Ishikawa (cell line): ENCODE measurements at regions not wholly inside any gene's neighbourhood (a gene's known extent, or its start where the extent isn't known, plus 50 kb on each side); places are given as distances from the start of the nearest gene placed in this dataset.

Experiments used
- CEBPB ChIP-seq: IDR thresholded peaks from 2 replicates; pipeline ENCODE4 v1.6.1; 2012
- CREB1 ChIP-seq: IDR thresholded peaks from 2 replicates; pipeline ENCODE4 v1.6.1; 2012; ENCODE audit warnings: low read depth
- EGR1 ChIP-seq: IDR thresholded peaks from 2 replicates; pipeline ENCODE4 v1.6.1; 2012
- EP300 ChIP-seq: IDR thresholded peaks from 2 replicates; pipeline ENCODE4 v1.6.1; 2012; ENCODE audit warnings: borderline replicate concordance
- FOXM1 ChIP-seq: IDR thresholded peaks from 2 replicates; pipeline ENCODE4 v1.6.1; 2012; ENCODE audit warnings: low read depth, borderline replicate concordance
- NFIC ChIP-seq: IDR thresholded peaks from 2 replicates; pipeline ENCODE4 v1.6.1; 2012
- RAD21 ChIP-seq: IDR thresholded peaks from 2 replicates; pipeline ENCODE4 v1.6.1; 2012; ENCODE audit warnings: low read depth
- TAF1 ChIP-seq: IDR thresholded peaks from 2 replicates; pipeline ENCODE4 v1.6.1; 2012; ENCODE audit warnings: low read depth, mild to moderate bottlenecking
- TCF12 ChIP-seq: IDR thresholded peaks from 2 replicates; pipeline ENCODE4 v1.6.1; 2012; ENCODE audit warnings: low read depth
- TEAD4 ChIP-seq: IDR thresholded peaks from 2 replicates; pipeline ENCODE4 v1.6.1; 2012
- USF1 ChIP-seq: IDR thresholded peaks from 2 replicates; pipeline ENCODE4 v1.6.1; 2012
- YY1 ChIP-seq: IDR thresholded peaks from 2 replicates; pipeline ENCODE4 v1.6.1; 2012; ENCODE audit warnings: low read depth
- ZBTB7A ChIP-seq: IDR thresholded peaks from 2 replicates; pipeline ENCODE4 v1.6.1; 2012; ENCODE audit warnings: low read depth
- TF ChIP-seq, protein P1 (sequence below): IDR thresholded peaks from 2 replicates; pipeline ENCODE4 v1.6.1; 2012
- TF ChIP-seq, protein P2 (sequence below): IDR thresholded peaks from 2 replicates; pipeline ENCODE4 v1.6.1; 2012; ENCODE audit warnings: low read depth, mild to moderate bottlenecking

GRCh38 chr18:24543086-24543794 is 82.8 kb downstream of the HRH4 start:
- TF ChIP-seq FOXM1 (no peak), NFIC (no peak), EGR1 (no peak), EP300 (no peak), CEBPB (no peak), YY1 (no peak), RAD21 (no peak)

GRCh38 chr18:24543795-24544498 is 83.5 kb downstream of the HRH4 start:
- TF ChIP-seq TAF1 (no peak), RAD21 (peak; percentile 72)

- no peak for TF ChIP-seq NFIC
- no peak for TF ChIP-seq CEBPB
- TF ChIP-seq CREB1 = no peak
- no peak for TF ChIP-seq EGR1
- TF ChIP-seq YY1 = no peak
- TF ChIP-seq, protein P1, sequence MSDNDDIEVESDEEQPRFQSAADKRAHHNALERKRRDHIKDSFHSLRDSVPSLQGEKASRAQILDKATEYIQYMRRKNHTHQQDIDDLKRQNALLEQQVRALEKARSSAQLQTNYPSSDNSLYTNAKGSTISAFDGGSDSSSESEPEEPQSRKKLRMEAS = no peak
- no peak for TF ChIP-seq USF1
- TF ChIP-seq RAD21 = no peak
- TF ChIP-seq ZBTB7A = no peak
Measured at GRCh38 chr18:24544949-24545348, 84.5 kb downstream of the HRH4 start.

DNA sequence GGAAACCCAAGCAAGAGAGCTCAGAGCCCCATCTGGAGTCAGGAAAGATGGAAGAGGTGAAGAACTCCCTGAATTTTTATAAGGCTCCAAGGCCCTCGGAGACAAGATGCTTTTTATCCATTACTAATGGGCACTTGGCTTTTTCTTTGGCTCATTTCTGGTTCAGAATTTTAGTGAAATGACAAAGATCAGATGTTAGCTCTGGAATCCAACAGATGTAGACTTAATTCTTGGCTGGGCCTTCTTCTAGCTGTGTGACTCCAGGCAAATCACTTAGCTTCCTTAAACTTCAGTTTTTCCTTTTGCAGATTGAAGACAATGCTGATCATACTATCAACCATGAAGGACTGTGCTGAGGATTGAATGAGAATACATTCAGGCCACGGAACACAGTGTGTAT is 85.2 kb downstream of the HRH4 start:
- no peak for TF ChIP-seq ZBTB7A
- TF ChIP-seq EP300 = no peak
- no peak for TF ChIP-seq TAF1
- TF ChIP-seq FOXM1 = no peak
- no peak for TF ChIP-seq TCF12
- TF ChIP-seq, protein P2, sequence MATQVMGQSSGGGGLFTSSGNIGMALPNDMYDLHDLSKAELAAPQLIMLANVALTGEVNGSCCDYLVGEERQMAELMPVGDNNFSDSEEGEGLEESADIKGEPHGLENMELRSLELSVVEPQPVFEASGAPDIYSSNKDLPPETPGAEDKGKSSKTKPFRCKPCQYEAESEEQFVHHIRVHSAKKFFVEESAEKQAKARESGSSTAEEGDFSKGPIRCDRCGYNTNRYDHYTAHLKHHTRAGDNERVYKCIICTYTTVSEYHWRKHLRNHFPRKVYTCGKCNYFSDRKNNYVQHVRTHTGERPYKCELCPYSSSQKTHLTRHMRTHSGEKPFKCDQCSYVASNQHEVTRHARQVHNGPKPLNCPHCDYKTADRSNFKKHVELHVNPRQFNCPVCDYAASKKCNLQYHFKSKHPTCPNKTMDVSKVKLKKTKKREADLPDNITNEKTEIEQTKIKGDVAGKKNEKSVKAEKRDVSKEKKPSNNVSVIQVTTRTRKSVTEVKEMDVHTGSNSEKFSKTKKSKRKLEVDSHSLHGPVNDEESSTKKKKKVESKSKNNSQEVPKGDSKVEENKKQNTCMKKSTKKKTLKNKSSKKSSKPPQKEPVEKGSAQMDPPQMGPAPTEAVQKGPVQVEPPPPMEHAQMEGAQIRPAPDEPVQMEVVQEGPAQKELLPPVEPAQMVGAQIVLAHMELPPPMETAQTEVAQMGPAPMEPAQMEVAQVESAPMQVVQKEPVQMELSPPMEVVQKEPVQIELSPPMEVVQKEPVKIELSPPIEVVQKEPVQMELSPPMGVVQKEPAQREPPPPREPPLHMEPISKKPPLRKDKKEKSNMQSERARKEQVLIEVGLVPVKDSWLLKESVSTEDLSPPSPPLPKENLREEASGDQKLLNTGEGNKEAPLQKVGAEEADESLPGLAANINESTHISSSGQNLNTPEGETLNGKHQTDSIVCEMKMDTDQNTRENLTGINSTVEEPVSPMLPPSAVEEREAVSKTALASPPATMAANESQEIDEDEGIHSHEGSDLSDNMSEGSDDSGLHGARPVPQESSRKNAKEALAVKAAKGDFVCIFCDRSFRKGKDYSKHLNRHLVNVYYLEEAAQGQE = no peak
- TF ChIP-seq, protein P1 = no peak
- TF ChIP-seq YY1 = no peak
- no peak for TF ChIP-seq USF1
- no peak for TF ChIP-seq NFIC
- TF ChIP-seq RAD21 = no peak
- TF ChIP-seq EGR1 = no peak
- no peak for TF ChIP-seq TEAD4
- TF ChIP-seq CREB1 = no peak
- TF ChIP-seq CEBPB = no peak

DNA sequence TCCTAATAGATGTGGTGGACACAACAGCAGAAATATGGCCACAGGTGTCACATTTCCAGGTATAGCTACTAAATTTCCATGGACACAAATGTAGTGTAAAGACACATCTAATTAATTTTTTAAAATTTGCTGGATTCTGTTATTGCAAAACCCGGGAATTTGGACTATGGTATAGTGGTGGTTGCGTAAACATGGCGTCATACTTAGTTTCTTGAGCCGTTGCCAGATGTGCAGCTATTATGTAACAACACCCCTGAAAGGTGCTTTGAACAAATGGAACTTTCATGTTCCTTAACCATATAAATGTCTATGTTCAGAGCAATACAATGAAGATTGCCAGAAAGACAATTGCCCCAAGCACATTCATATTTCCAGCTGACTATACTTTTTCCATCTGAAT is 85.9 kb downstream of the HRH4 start:
- TF ChIP-seq EGR1 (no peak), CEBPB (no peak), RAD21 (no peak), YY1 (no peak), EP300 (no peak)

DNA sequence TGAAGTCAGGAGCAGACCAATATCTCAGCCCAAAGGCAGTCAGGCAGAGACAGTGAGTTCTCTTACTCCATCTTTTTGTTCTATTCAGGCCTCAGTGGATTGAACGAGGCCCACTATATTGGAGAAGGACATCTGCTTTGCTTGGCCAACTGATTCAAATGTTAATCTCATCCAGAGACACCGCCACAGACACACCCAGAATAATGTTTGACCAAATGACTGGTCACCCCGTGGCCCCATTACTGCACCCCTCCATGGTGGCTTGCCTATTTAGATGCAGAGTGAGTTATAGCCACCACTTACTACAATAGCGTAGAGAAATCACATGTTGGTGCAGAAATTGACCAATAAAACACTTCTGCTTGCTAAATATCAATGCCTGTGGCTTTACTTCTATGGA is 88.1 kb downstream of the HRH4 start:
- TF ChIP-seq RAD21 (no peak), USF1 (no peak), TEAD4 (no peak), CREB1 (no peak), FOXM1 (no peak), TCF12 (no peak), EP300 (no peak), NFIC (no peak), TAF1 (no peak), ZBTB7A (no peak), EGR1 (no peak), YY1 (no peak), CEBPB (no peak)
- TF ChIP-seq, protein P1 = no peak
- TF ChIP-seq, protein P2 = no peak
